Neural progenitor cell (in vitro differentiated cells): ENCODE measurements at regions not wholly inside any gene's neighbourhood (a gene's known extent, or its start where the extent isn't known, plus 50 kb on each side); places are given as distances from the start of the nearest gene placed in this dataset.

Source experiments
- DNase-seq: peaks from one replicate; pipeline ENCODE4 v3.0.0-alpha.2; 2016; ENCODE audit warnings: low spot score
- H2AFZ ChIP-seq: fragments of 200-600 bp; sonication (generic); replicated peaks from 2 replicates; pipeline ENCODE4 v1.6.1; 2016; ENCODE audit warnings: antibody characterized with exemption
- H3F3A ChIP-seq: fragments of 200-600 bp; sonication (generic); 2 replicates; pipeline ENCODE4 v1.6.1; 2016; ENCODE audit warnings: antibody characterized with exemption, low read depth
- H3K27ac ChIP-seq: fragments of 200-600 bp; sonication (generic); 2 replicates; pipeline ENCODE4 v1.5.1; 2016; ENCODE audit warnings: mild to moderate bottlenecking
- H3K27me3 ChIP-seq: fragments of 200-600 bp; sonication (generic); 2 replicates; pipeline ENCODE4 v1.6.1; 2016; ENCODE audit warnings: mild to moderate bottlenecking, moderate library complexity
- H3K36me3 ChIP-seq: fragments of 200-600 bp; sonication (generic); 2 replicates; pipeline ENCODE4 v1.5.1; 2016
- H3K4me1 ChIP-seq: fragments of 200-600 bp; sonication (generic); 2 replicates; pipeline ENCODE4 v1.6.1; 2016; ENCODE audit warnings: mixed run types
- H3K4me2 ChIP-seq: fragments of 200-600 bp; sonication (generic); 2 replicates; pipeline ENCODE4 v1.6.1; 2016
- H3K4me3 ChIP-seq: fragments of 200-600 bp; sonication (generic); 2 replicates; pipeline ENCODE4 v1.5.1; 2016
- H3K79me2 ChIP-seq: fragments of 200-600 bp; sonication (generic); 2 replicates; pipeline ENCODE4 v1.6.1; 2016; ENCODE audit warnings: low read depth
- H3K9ac ChIP-seq: fragments of 200-600 bp; sonication (generic); 2 replicates; pipeline ENCODE4 v1.6.1; 2016
- H3K9me3 ChIP-seq: fragments of 200-600 bp; sonication (generic); 2 replicates; pipeline ENCODE4 v1.5.1; 2016; ENCODE audit warnings: low read depth
- H4K20me1 ChIP-seq: fragments of 200-600 bp; sonication (generic); 2 replicates; pipeline ENCODE4 v1.6.1; 2016; ENCODE audit warnings: low read depth
- H3K27ac Mint-ChIP-seq: 3 replicates; pipeline ENCODE4 v1.8.0; 2021; ENCODE audit warnings: mixed read lengths
- H3K27me3 Mint-ChIP-seq: 2 replicates; pipeline ENCODE4 v1.8.0; 2022; ENCODE audit warnings: low read depth, mild to moderate bottlenecking, inconsistent platforms, moderate library complexity, mixed read lengths; ENCODE audit not compliant: insufficient read depth
- H3K36me3 Mint-ChIP-seq: 3 replicates; pipeline ENCODE4 v1.8.0; 2021; ENCODE audit warnings: mixed read lengths
- H3K4me1 Mint-ChIP-seq: 3 replicates; pipeline ENCODE4 v1.8.0; 2021; ENCODE audit warnings: mixed read lengths
- H3K4me3 Mint-ChIP-seq: 3 replicates; pipeline ENCODE4 v1.8.0; 2021; ENCODE audit warnings: mild to moderate bottlenecking, moderate library complexity, mixed read lengths
- H3K9me3 Mint-ChIP-seq: 3 replicates; pipeline ENCODE4 v1.8.0; 2020; ENCODE audit warnings: mixed read lengths
- CTCF ChIP-seq: fragments of 200-600 bp; sonication (generic); IDR thresholded peaks from 2 replicates; pipeline ENCODE4 v1.5.1; 2017; ENCODE audit warnings: antibody characterized with exemption, mild to moderate bottlenecking
- EZH2 ChIP-seq: fragments of 200-600 bp; sonication (generic); IDR thresholded peaks from 2 replicates; pipeline ENCODE4 v1.6.1; 2017; ENCODE audit warnings: antibody characterized with exemption, mild to moderate bottlenecking, moderate library complexity
- EZH2phosphoT487 ChIP-seq: fragments of 200-600 bp; sonication (generic); IDR thresholded peaks from 2 replicates; pipeline ENCODE4 v1.6.1; 2017; ENCODE audit warnings: antibody characterized with exemption

- Histone ChIP-seq H2AFZ (no peak overlapping the region), H3K9ac (no peak overlapping the region), H3F3A (no peaks in the 10 kb centered on the region), H3K27me3 (no peaks in the 10 kb centered on the region), H3K4me3 (no peak overlapping the region), H3K36me3 (no peaks in the 10 kb centered on the region), H4K20me1 (no peaks in the 10 kb centered on the region), H3K4me1 (no peaks in the 10 kb centered on the region), H3K79me2 (no peaks in the 10 kb centered on the region), H3K4me2 (no peak overlapping the region), H3K9me3 (no peaks in the 10 kb centered on the region), H3K27ac (no peak overlapping the region)
- DNase-seq, result no peak
- Mint-ChIP-seq H3K9me3 (no peaks in the 10 kb centered on the region), H3K27ac (no peak overlapping the region), H3K4me1 (peaks cover 2% of the 10 kb centered on the region), H3K36me3 (no peaks in the 10 kb centered on the region), H3K27me3 (peaks cover 2% of the 10 kb centered on the region), H3K4me3 (no peak overlapping the region)
- TF ChIP-seq EZH2 (no peak), CTCF (no peak), EZH2phosphoT487 (no peak)
These were observed 92.6 kb upstream of the PTPRD start for GRCh38 chr9:10705383-10705782.

GRCh38 chr9:10706788-10707187 is 94.0 kb upstream of the PTPRD start:
- no peak overlapping the region for H3K27ac ChIP-seq
- H3K9ac ChIP-seq, result no peak overlapping the region
- no peaks in the 10 kb centered on the region for H3K4me1 ChIP-seq
- Mint-ChIP-seq H3K4me1 (peaks cover 2% of the 10 kb centered on the region), H3K27me3 (peaks cover 2% of the 10 kb centered on the region), H3K4me3 (no peak overlapping the region), H3K36me3 (no peaks in the 10 kb centered on the region), H3K9me3 (no peaks in the 10 kb centered on the region), H3K27ac (no peak overlapping the region)
- H3K36me3 ChIP-seq, result no peaks in the 10 kb centered on the region
- no peaks in the 10 kb centered on the region for H3K9me3 ChIP-seq
- H4K20me1 ChIP-seq, result no peaks in the 10 kb centered on the region
- H3K4me2 ChIP-seq, result no peak overlapping the region
- H3F3A ChIP-seq, result no peaks in the 10 kb centered on the region
- no peaks in the 10 kb centered on the region for H3K27me3 ChIP-seq
- TF ChIP-seq EZH2phosphoT487 (no peak), EZH2 (no peak), CTCF (no peak)
- DNase-seq, result no peak
- no peak overlapping the region for H2AFZ ChIP-seq
- no peak overlapping the region for H3K4me3 ChIP-seq
- H3K79me2 ChIP-seq, result no peaks in the 10 kb centered on the region

- H3K9me3 Mint-ChIP-seq, result no peaks in the 10 kb centered on the region
- TF ChIP-seq EZH2phosphoT487, result no peak
- TF ChIP-seq CTCF, result no peak
- no peak for TF ChIP-seq EZH2
These were observed 108.5 kb upstream of the PTPRD start for GRCh38 chr9:10721301-10721700.

More at GRCh38 chr9:10721301-10721700, 108.5 kb upstream of the PTPRD start:
- Histone ChIP-seq H3K9ac (no peak overlapping the region), H4K20me1 (no peaks in the 10 kb centered on the region), H3K36me3 (no peaks in the 10 kb centered on the region), H3K27me3 (no peaks in the 10 kb centered on the region), H3K9me3 (no peaks in the 10 kb centered on the region), H3F3A (no peaks in the 10 kb centered on the region), H3K79me2 (no peaks in the 10 kb centered on the region), H3K4me1 (no peaks in the 10 kb centered on the region), H3K4me2 (no peak overlapping the region), H2AFZ (no peak overlapping the region), H3K27ac (no peak overlapping the region), H3K4me3 (no peak overlapping the region)
- no peak overlapping the region for H3K27ac Mint-ChIP-seq
- DNase-seq, result no peak
- no peak overlapping the region for H3K4me3 Mint-ChIP-seq
- H3K27me3 Mint-ChIP-seq, result no peaks in the 10 kb centered on the region
- peaks cover 4% of the 10 kb centered on the region for H3K4me1 Mint-ChIP-seq
- no peaks in the 10 kb centered on the region for H3K36me3 Mint-ChIP-seq
